ENCODE measurements at regions not wholly inside any gene's neighbourhood (a gene's known extent, or its start where the extent isn't known, plus 50 kb on each side); places are given as distances from the start of the nearest gene placed in this dataset.

DNA sequence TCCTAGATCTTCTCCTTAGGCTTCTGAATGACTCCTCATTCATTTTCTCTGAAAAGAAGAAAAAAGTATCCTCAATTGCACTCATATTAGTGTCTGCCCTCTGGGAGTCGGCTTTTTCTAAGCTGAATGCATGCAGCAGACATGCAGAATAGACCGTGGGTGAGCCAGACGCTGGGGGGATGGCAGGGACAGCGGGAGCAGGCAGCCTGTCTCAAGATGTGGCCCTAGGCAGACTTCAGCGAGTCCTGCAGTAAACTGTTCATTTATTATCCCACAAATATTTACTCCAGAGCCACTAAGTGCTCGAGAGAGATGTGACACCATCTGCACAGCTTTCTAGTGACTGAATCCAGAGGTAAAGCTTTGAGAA lies 164.9 kb upstream of the RAI14 start:
- in situ Hi-C loops (cut with HindIII; ENCODE audit: low sequenced_read_pairs) = no loop called here
- DNase-seq (ENCODE audit: low spot score) = no peak

DNA sequence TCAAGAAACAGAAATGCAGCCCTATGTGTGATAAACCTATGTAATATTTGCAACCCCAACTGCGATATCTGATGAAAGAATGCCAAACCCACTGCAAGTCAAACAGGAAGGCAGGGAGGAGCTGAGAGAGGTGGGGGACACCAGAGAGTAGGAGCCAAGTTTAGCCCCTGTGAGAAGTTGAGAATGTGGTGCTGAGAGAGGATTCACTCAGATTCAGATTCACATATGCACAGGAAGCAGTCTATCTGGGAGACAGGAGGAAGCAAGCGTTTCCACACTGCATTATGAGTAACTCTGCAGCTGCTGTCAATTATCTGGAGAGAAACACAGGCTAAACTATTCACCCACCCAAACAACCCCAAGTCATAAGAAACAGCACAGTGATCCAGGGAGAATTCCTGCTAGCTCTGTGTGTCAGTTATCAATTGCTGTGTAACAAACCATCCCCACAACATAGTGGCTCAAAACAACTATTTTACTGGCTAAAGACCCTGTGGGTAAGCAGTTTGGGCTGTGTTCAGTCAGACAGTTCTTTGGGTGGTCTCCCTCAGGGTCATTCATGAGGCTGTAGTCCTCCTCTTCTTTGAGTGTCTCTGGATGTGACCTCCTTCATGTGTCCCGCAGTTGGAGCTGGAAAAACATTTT lies 161.9 kb upstream of the RAI14 start:
- no peak for DNase-seq (ENCODE audit: low spot score)
- in situ Hi-C loops (cut with HindIII; ENCODE audit: low sequenced_read_pairs) = no loop called here

- no peak for DNase-seq (ENCODE audit: low spot score)
- in situ Hi-C loops (cut with HindIII; ENCODE audit: low sequenced_read_pairs) = no loop called here
Measured at GRCh38 chr5:34495178-34495577, 160.9 kb upstream of the RAI14 start.

DNA sequence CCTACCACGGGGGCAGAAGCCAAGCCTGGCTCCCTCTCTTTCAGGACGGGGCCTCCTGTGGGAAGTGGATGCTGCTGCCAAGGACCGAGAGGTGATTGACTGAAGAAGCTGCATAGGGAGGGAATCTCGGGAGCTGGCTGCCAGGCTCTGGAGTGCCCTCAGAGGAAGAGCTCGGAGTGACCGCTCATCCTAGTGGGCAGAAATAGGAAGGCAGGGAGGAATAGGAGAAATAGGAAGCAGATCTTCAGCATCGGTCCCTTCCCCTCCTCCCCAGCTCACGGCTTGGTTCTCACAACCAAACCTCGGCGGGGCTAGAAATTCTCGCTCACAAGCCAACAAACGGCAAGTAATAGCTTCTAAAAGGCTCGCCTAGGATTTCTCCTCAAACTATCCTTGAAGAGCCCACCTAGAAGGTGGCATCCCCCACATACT lies 159.9 kb upstream of the RAI14 start:
- peak; percentile 25 for DNase-seq (ENCODE audit: low spot score)
- in situ Hi-C loops (cut with HindIII; ENCODE audit: low sequenced_read_pairs) = no loop called here

DNA sequence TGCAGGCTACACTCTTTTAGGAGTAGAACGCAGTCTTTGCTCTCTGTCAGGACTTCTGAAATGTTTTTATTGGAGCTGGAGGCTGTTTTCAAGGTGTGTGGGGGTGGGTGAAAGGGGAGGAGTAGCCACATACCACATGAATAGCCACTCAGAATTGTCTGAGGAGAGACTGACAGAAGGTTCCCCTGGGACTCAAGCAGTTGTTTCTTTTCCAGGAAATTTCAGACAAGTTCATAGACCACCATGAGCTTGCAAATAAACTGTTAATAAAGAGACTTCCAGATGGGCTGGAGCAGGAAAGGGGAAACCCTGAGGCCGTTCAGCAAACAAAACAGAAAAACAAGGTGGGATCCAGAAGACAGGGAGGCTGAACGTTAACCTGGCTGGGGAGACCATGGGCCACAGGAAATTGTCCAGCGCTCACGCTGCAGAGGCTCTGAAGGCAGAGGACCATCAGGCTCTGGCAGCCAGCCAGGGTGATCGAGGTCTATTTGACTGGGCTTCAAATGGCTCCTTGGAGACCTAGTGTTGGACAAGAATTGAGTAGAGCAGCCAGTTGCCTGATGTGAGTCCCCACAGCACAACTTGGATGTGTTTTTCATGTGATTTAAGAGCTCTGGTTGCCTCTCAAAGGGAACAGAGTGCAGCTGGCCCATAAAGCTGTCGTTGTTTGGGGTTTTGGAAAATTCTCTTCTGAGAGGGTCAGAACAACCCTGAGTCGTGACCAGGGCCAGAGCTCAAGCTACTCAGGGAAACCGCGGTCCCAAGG lies 159.2 kb upstream of the RAI14 start:
- in situ Hi-C loops (cut with HindIII; ENCODE audit: low sequenced_read_pairs) = no loop called here
- no peak for DNase-seq (ENCODE audit: low spot score)

DNA sequence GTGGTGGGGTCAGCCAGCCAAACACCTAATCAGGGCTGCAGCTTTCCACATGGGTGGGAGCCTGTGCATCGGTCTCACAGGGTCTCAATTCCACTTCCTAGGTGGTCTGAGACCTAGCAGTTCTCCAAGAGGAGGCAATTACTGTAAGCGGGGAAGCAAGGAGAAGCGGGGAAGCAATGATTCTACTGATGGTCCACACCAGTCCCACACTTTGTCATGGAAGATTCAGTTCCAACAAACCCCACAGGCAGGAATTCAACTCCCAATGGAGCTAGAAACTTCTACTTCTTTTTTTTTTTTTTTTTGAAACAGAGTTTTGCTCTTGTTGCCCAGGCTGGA lies 158.7 kb upstream of the RAI14 start:
- no peak for DNase-seq (ENCODE audit: low spot score)
- in situ Hi-C loops (cut with HindIII; ENCODE audit: low sequenced_read_pairs) = no loop called here

DNA sequence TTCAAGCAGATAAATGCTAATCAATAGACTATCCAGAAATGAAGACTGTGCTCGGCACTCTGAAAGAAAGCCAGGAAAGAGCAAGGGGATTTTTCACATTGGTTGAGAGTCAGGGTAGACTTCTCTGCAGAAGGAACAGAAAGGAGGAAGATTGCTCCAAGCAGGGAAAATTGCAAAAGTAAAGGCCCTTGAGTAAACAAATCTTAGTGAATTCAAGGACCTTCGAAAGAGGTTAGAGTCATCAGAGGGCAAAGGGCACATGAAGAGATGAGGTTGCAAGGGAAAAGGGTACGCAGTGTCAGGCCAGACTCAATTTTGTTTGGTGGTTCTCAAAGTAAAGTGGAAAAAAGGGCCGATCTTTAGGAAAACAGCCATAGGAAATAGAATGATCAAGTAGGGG lies 157.6 kb upstream of the RAI14 start:
- no peak for DNase-seq (ENCODE audit: low spot score)
- in situ Hi-C loops (cut with HindIII; ENCODE audit: low sequenced_read_pairs) = no loop called here

- in situ Hi-C loops (cut with HindIII; ENCODE audit: low sequenced_read_pairs) = no loop called here
- DNase-seq (ENCODE audit: low spot score) = no peak
Measured at GRCh38 chr5:34499001-34499734, 157.0 kb upstream of the RAI14 start.

- no peak for DNase-seq (ENCODE audit: low spot score)
- in situ Hi-C loops (cut with HindIII; ENCODE audit: low sequenced_read_pairs) = no loop called here
Measured at GRCh38 chr5:34500236-34500847, 155.8 kb upstream of the RAI14 start.

DNA sequence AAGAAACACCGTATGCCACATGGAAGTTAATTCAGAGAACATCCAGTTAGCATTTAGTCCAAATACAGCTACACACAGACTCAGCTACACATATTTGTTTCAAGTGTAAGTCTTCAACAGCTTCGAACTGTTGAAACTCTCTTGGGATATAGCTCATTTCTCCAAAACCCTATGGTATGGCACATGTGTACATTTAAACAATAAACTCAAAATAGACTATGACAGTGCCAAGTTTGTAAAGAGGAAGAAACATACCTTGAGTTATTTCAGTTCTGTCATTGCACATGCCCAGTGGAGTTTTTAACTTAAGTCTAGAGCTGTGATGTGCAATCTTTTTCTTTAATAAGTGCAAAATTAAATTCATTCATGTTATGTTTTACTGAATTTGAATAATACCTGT lies 155.1 kb upstream of the RAI14 start:
- no peak for DNase-seq (ENCODE audit: low spot score)
- in situ Hi-C loops (cut with HindIII; ENCODE audit: low sequenced_read_pairs) = no loop called here

DNA sequence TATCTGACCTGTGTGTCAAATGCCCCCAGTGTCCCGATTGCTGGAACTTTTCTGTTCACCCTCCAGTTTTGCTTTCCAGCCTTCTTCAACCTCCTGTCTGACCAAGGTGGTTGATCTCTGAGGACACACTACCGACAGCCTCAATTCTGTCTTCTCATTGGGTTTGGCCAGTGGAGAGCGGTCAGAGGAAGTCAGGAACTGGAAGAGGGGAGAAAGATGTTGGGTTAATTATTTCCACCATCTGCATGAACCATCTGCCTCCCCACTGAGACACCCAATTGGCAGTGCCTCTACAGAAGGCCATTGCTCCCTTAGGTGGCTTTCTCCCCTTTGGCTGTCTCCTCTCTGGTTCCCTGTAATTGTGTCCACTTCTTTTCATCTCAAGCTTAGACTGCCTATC lies 154.3 kb upstream of the RAI14 start:
- no peak for DNase-seq (ENCODE audit: low spot score)
- in situ Hi-C loops (cut with HindIII; ENCODE audit: low sequenced_read_pairs) = no loop called here

- in situ Hi-C loops (cut with HindIII; ENCODE audit: low sequenced_read_pairs) = no loop called here
- DNase-seq (ENCODE audit: low spot score) = no peak
Measured at GRCh38 chr5:34502581-34502980, 153.5 kb upstream of the RAI14 start.

DNA sequence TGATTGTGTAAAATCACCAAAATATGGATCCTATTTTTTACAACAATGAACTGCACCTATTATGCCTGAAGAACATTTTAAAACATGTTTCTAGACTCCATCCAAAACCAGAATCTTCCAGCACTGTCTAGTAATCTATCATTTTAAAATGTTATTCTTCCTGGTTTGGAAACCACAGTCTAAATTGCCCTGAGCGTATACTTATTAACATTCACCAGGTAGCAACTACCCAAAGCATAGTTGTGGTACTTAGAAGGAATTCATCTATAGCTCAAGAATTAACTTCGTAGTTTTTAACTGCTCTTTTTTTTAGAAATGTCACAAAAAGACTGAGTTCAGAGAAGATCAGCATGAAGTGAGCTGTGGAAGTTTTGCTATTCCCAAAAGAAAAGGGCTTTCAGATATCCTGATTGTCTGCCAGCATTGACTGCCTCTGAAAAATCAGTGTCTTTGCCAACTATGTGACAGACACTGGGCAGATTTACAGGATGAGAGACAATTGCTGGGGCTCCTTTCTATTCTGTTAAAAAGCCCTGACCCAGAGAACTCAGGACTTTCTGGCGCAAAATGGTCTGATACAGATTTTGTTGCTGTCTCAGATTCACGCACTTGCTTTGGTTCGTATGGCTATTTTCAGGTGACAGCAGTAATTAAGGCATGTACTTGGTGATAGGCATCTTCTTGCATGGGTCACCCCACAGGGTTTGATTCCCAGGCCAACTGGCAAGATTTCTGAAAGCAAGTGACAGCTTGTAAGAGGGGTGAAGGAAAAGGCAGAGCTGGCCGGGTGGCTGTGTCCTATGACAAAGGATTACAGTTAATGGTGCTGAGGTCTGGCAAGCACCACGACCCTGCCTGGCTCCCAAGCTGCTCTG lies 152.5 kb upstream of the RAI14 start:
- in situ Hi-C loops (cut with HindIII; ENCODE audit: low sequenced_read_pairs) = no loop called here
- peak; percentile 94 for DNase-seq (ENCODE audit: low spot score)

- in situ Hi-C loops (cut with HindIII; ENCODE audit: low sequenced_read_pairs) = no loop called here
- DNase-seq (ENCODE audit: low spot score) = no peak
Measured at GRCh38 chr5:34504967-34505366, 151.2 kb upstream of the RAI14 start.

GRCh38 chr5:34505731-34506130 lies 150.4 kb upstream of the RAI14 start:
- peak; percentile 87 for DNase-seq (ENCODE audit: low spot score)
- in situ Hi-C loops (cut with HindIII; ENCODE audit: low sequenced_read_pairs) = no loop called here

DNA sequence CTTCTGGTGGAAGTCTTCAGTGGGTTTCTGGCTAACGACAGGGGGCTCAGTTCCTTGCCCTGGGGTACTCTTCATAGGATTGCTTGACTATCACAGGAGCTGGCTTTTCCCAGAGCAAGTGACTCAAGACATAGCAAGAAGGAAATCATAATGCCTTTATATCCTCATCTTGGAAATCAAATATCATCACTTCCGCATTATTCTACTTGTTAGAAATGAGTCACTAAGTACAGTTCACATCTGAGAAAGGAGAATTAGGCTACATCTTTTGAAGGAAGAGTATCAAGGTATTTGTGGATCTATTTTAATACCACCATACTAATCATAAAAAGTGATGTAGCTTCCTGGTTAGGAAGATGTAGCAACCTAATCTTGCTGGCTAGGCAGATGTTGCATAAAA lies 148.2 kb upstream of the RAI14 start:
- no peak for DNase-seq (ENCODE audit: low spot score)
- in situ Hi-C loops (cut with HindIII; ENCODE audit: low sequenced_read_pairs) = no loop called here

- in situ Hi-C loops (cut with HindIII; ENCODE audit: low sequenced_read_pairs) = no loop called here
- no peak for DNase-seq (ENCODE audit: low spot score)
Measured at GRCh38 chr5:34509392-34509791, 146.7 kb upstream of the RAI14 start.

DNA sequence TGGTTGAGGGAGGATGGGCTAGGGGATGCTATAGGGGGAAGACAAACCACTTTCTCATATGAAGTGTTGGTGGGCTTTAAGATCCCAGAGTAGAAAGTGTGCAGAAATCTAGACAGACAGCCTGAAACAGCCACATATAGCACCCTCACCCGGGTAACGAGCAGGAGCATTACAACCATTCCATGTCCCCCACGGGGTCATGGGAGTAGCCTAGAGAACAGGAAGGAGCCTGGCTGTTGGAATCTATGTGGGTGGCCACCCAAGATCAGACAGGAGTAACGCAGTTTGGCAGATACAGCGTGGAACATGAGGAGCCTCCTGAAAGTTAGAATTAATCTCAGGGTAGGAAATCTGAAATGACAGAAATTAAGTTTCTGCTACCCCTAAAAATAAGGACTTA lies 146.1 kb upstream of the RAI14 start:
- no peak for DNase-seq (ENCODE audit: low spot score)
- in situ Hi-C loops (cut with HindIII; ENCODE audit: low sequenced_read_pairs) = no loop called here

DNA sequence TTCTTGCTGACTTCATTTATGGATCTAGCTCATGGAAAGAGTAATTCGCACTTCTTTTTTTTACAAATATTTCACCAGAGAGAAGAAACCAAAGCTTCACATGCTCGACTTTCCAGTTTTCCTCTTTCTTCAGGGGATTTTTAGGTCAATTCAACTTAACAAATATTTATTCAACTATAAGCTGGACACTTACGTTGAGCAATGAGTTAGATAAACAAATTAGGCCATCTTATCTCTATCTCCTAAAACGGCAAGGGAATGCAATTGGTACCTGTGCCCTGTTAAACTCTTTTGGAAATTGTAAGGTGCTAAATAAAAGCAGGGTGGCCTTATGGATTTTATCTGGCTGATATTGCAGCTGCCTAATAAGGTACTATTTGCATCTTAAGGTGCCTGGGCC lies 145.1 kb upstream of the RAI14 start:
- DNase-seq (ENCODE audit: low spot score) = no peak
- in situ Hi-C loops (cut with HindIII; ENCODE audit: low sequenced_read_pairs) = no loop called here
